Ascending aorta (tissue), 2 donors: ENCODE measurements at regions not wholly inside any gene's neighbourhood (a gene's known extent, or its start where the extent isn't known, plus 50 kb on each side); places are given as distances from the start of the nearest gene placed in this dataset.

ENCODE experiments used
- DNase-seq, 2 donors: peaks; one replicate each; pipeline ENCODE4 v3.0.0-alpha.2; 2019; ENCODE audit warnings: low spot score in 2 of 2
- H3K27ac ChIP-seq, 2 donors: fragments of 200-600 bp; sonication (generic); one replicate each; pipeline ENCODE4 v1.5.1; 2016 to 2017; ENCODE audit warnings: mild to moderate bottlenecking in 1 of 2
- H3K27me3 ChIP-seq: fragments of 200-600 bp; sonication (generic); one replicate; pipeline ENCODE4 v1.5.1; 2017
- H3K36me3 ChIP-seq, 2 donors: fragments of 200-600 bp; sonication (generic); one replicate each; pipeline ENCODE4 v1.5.1; 2016
- H3K4me1 ChIP-seq, 2 donors: fragments of 200-600 bp; sonication (generic); one replicate each; pipeline ENCODE4 v1.5.1; 2016 to 2017; ENCODE audit warnings: mild to moderate bottlenecking in 1 of 2
- H3K4me3 ChIP-seq, 2 donors: fragments of 200-600 bp; sonication (generic); one replicate each; pipeline ENCODE4 v1.5.1; 2016 to 2017; ENCODE audit warnings: mild to moderate bottlenecking in 1 of 2
- H3K9me3 ChIP-seq, 2 donors: fragments of 200-600 bp; sonication (generic); one replicate each; pipeline ENCODE4 v1.5.1; 2016
- intact Hi-C: fragments of 100-400 bp; cut with DNase I; formaldehyde crosslinking; loops from one replicate; pipeline ENCODE4 v1.15.1; 2023
- TF ChIP-seq, protein P1 (sequence below), 3 experiments: fragments of 200-600 bp in 2 of 3; fragments of 450-650 bp in 1 of 3; sonication (generic) in 2 of 3; IDR thresholded peaks; one replicate each; pipeline ENCODE4 v1.5.1; 2016 to 2019; ENCODE audit warnings: antibody characterized with exemption in 3 of 3, mild to moderate bottlenecking in 1 of 3, moderate library complexity in 1 of 3

DNA sequence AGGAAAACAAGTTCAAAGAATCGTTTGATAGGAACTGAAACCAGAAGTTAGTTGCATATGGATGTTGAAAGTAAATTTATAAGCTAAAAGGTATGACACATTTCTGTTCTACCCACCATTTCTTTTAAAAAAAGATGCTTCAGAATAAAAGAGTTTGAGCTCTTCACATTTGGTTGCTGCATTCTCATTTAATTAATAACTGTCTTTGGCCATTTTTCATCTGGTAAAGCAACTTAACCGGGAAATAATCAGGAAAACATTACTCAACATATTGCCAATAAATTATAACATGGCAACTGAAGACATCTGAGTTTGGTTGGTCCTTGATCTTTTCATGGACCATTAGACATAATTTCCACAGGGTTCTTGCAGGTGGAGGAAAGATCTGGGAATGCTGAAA is 180.2 kb upstream of the TWIST2 start:
- no peaks in the 10 kb centered on the region for H3K4me1 ChIP-seq
- no peaks in the 10 kb centered on the region for H3K27me3 ChIP-seq
- H3K36me3 ChIP-seq: no peaks in the 10 kb centered on the region
- DNase-seq: no peak
- no peak overlapping the region for H3K4me3 ChIP-seq
- TF ChIP-seq, protein P1, sequence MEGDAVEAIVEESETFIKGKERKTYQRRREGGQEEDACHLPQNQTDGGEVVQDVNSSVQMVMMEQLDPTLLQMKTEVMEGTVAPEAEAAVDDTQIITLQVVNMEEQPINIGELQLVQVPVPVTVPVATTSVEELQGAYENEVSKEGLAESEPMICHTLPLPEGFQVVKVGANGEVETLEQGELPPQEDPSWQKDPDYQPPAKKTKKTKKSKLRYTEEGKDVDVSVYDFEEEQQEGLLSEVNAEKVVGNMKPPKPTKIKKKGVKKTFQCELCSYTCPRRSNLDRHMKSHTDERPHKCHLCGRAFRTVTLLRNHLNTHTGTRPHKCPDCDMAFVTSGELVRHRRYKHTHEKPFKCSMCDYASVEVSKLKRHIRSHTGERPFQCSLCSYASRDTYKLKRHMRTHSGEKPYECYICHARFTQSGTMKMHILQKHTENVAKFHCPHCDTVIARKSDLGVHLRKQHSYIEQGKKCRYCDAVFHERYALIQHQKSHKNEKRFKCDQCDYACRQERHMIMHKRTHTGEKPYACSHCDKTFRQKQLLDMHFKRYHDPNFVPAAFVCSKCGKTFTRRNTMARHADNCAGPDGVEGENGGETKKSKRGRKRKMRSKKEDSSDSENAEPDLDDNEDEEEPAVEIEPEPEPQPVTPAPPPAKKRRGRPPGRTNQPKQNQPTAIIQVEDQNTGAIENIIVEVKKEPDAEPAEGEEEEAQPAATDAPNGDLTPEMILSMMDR (IDR thresholded peaks at IDR 0.05): no peak
- H3K9me3 ChIP-seq: peaks cover 0 to 5% of the 10 kb centered on the region in 2 donors
- intact Hi-C loops: no loop called here
- no peak overlapping the region for H3K27ac ChIP-seq

DNA sequence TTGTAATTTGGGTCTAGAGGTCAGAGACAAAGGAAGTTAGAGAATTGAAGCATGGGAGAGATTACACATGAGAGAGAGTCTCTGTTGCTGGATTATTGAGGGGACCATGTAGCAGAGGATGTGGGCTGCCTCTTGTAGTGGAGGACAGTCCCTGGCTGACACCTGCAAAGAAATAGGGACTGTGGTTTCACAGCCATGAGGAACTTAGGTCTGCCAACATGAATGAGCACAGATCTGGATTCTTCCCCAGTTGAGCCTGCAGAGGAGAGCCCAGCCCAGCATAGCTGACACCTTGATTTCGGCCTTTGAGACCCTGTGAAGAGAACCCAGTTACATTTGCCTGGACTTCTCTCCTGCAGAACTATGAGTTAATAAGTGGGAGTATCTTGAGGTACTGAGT is 179.5 kb upstream of the TWIST2 start:
- Histone ChIP-seq H3K36me3 (no peaks in the 10 kb centered on the region), H3K27me3 (no peaks in the 10 kb centered on the region), H3K4me3 (no peak overlapping the region), H3K4me1 (no peaks in the 10 kb centered on the region), H3K9me3 (peaks cover 0 to 5% of the 10 kb centered on the region in 2 donors), H3K27ac (no peak overlapping the region)
- no peak for DNase-seq
- intact Hi-C loops: no loop called here
- TF ChIP-seq, protein P1 (IDR thresholded peaks at IDR 0.05): no peak

DNA sequence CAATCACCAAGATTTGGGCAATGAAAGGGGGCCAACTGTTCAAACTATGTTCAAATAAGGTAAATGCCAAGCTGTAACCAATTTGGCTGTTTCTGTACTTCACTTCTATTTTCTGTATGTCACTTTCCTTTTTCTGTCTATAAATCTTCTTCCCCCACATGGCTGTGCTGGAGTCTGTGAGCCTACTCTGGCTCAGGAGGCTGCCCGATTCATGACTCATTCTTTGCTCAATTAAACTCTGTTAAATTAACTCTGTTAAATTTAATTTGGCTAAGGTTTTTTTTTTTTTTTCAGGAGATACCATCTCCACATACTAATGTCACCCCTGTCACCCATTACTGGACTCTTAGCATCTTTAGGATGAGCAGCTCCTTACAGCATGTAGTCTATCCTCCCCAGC is 178.8 kb upstream of the TWIST2 start:
- intact Hi-C loops: no loop called here
- TF ChIP-seq, protein P1 (IDR thresholded peaks at IDR 0.05): no peak
- no peaks in the 10 kb centered on the region for H3K27me3 ChIP-seq
- H3K9me3 ChIP-seq: peaks cover 0 to 5% of the 10 kb centered on the region in 2 donors
- H3K27ac ChIP-seq: no peak overlapping the region
- H3K36me3 ChIP-seq: no peaks in the 10 kb centered on the region
- H3K4me3 ChIP-seq: no peak overlapping the region
- H3K4me1 ChIP-seq: no peaks in the 10 kb centered on the region
- no peak for DNase-seq

DNA sequence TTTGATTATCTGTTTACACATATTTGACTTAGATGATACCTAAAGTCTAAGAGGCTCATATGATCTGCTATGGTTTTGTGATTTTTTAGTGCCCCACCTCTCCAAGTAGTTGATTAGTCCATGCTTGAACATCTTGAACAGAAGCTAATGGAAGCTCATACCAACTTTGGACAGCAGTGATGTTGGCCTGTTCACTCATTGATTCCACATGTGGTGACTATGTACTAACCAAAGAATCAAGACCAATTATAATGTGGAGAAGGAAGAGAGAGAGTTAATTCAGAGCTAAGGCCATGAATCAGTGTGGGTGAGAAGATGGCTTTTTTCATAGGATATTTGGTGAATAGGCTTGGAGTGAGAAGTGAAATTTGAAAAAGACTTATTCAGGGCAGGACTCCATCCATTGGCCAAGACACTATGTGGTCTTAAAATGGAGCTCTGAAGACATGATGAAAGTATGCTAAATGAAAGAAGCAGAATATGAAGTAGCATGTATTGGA is 178.3 kb upstream of the TWIST2 start:
- DNase-seq: no peak
- Histone ChIP-seq H3K4me1 (no peaks in the 10 kb centered on the region), H3K27ac (no peak overlapping the region), H3K4me3 (no peak overlapping the region), H3K36me3 (no peaks in the 10 kb centered on the region), H3K9me3 (peaks cover 0 to 5% of the 10 kb centered on the region in 2 donors), H3K27me3 (no peaks in the 10 kb centered on the region)
- intact Hi-C loops: no loop called here
- TF ChIP-seq, protein P1 (IDR thresholded peaks at IDR 0.05): no peak

DNA sequence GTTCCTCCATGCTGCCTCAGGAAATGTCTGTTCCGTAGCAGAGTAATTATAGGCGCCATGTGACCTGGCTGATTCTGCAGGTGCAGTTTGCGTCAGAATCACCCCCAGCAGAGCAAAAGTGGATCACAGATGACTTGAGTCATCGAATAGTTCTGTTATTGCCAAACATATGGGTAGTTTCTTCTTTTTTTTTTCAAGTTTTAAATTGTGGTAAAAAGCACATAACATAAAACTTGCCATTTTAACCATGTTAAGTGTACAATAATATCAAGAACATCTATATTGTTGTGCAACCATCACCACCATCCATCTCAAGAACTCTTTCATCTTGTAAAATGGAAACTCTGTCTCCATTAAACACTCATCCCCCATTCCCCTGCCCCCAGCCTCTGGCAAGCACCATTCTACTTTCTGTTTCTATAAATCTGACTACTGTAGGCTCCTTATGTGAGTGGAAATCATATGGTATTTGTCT is 177.7 kb upstream of the TWIST2 start:
- peaks cover 0 to 5% of the 10 kb centered on the region in 2 donors for H3K9me3 ChIP-seq
- H3K36me3 ChIP-seq: no peaks in the 10 kb centered on the region
- no peaks in the 10 kb centered on the region for H3K4me1 ChIP-seq
- no peak for DNase-seq
- intact Hi-C loops: no loop called here
- no peaks in the 10 kb centered on the region for H3K27me3 ChIP-seq
- TF ChIP-seq, protein P1 (IDR thresholded peaks at IDR 0.05): no peak
- H3K27ac ChIP-seq: no peak overlapping the region
- H3K4me3 ChIP-seq: no peak overlapping the region

DNA sequence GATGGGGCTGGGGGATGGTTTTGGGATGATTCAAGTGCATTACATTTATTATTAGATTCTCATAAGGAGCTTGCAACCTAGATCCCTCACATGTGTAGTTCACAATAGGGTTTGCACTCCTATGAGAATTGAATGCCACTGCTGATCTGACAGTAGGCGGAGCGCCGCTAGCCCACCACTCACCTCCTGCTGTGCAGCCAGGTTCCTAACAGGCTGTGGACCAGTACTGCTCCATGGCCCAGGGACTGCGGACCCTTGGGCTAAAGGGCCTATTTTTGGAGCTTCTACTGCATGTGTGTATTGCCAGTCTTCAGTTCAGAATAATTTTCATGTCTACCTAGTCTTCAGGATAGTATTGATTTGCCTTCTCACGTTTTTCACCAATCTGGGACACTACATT is 165.3 kb upstream of the TWIST2 start:
- intact Hi-C loops: no loop called here
- TF ChIP-seq, protein P1 (IDR thresholded peaks at IDR 0.05): no peak
- no peaks in the 10 kb centered on the region for H3K36me3 ChIP-seq
- H3K4me3 ChIP-seq: no peak overlapping the region
- peaks cover 0 to 11% of the 10 kb centered on the region in 2 donors for H3K4me1 ChIP-seq
- no peaks in the 10 kb centered on the region for H3K27me3 ChIP-seq
- DNase-seq: no peak
- H3K27ac ChIP-seq: no peak overlapping the region
- no peaks in the 10 kb centered on the region for H3K9me3 ChIP-seq
